C4-2B (cell line): ENCODE measurements at regions not wholly inside any gene's neighbourhood (a gene's known extent, or its start where the extent isn't known, plus 50 kb on each side); places are given as distances from the start of the nearest gene placed in this dataset.

ENCODE experiments used
- ZFX ChIP-seq: fragments of 450-650 bp; IDR thresholded peaks from 2 replicates; pipeline ENCODE4 v1.6.1; 2017
- TF ChIP-seq, protein P1 (sequence below): fragments of 450-650 bp; conservative IDR thresholded peaks from 2 replicates; pipeline ENCODE4 v1.5.1; 2017; ENCODE audit warnings: mild to moderate bottlenecking

DNA sequence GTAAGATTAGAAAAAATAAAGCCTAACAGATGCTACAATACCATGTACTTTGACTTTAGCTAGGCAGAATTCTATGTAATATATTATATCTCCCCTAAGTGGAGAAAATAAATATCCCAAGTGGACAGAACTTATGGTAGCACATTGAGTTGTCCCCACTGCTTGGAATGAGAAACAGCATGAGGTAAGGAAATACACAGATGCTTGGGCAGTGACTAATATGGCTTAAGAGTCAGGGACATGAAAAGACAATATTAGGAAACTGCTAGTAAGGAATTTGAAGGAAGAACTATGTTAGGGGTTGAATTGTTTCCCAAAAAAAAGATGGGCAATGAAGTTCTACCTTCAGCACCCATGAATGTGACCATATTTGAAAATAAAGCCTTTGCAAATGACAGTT is 2265.1 kb downstream of the PCDH7 start:
- TF ChIP-seq, protein P1, sequence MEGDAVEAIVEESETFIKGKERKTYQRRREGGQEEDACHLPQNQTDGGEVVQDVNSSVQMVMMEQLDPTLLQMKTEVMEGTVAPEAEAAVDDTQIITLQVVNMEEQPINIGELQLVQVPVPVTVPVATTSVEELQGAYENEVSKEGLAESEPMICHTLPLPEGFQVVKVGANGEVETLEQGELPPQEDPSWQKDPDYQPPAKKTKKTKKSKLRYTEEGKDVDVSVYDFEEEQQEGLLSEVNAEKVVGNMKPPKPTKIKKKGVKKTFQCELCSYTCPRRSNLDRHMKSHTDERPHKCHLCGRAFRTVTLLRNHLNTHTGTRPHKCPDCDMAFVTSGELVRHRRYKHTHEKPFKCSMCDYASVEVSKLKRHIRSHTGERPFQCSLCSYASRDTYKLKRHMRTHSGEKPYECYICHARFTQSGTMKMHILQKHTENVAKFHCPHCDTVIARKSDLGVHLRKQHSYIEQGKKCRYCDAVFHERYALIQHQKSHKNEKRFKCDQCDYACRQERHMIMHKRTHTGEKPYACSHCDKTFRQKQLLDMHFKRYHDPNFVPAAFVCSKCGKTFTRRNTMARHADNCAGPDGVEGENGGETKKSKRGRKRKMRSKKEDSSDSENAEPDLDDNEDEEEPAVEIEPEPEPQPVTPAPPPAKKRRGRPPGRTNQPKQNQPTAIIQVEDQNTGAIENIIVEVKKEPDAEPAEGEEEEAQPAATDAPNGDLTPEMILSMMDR = no peak
- no peak for TF ChIP-seq ZFX
